ENCODE measurements at regions not wholly inside any gene's neighbourhood (a gene's known extent, or its start where the extent isn't known, plus 50 kb on each side); places are given as distances from the start of the nearest gene placed in this dataset.
"Not testable (repeated sequence)": the region's sequence is repeated elsewhere in the genome, so short reads cannot be mapped to it uniquely, and the experiment has no call there.

- Histone ChIP-seq H3K4me3 (ENCODE audit: low read length) (no peak overlapping the region), H3K36me3 (ENCODE audit: control insufficient read depth, insufficient read depth, low read length) (no peaks in the 10 kb centered on the region), H3K27ac (ENCODE audit: low read depth, low read length) (no peak overlapping the region), H3K9ac (ENCODE audit: low read length) (no peak overlapping the region), H3K4me1 (ENCODE audit: control insufficient read depth, insufficient read depth, low read length) (no peaks in the 10 kb centered on the region), H3K27me3 (ENCODE audit: control insufficient read depth, insufficient read depth, low read length) (peaks cover 2% of the 10 kb centered on the region)
Measured at GRCh38 chr15:26017665-26018064, 154.5 kb upstream of the ATP10A start.

DNA sequence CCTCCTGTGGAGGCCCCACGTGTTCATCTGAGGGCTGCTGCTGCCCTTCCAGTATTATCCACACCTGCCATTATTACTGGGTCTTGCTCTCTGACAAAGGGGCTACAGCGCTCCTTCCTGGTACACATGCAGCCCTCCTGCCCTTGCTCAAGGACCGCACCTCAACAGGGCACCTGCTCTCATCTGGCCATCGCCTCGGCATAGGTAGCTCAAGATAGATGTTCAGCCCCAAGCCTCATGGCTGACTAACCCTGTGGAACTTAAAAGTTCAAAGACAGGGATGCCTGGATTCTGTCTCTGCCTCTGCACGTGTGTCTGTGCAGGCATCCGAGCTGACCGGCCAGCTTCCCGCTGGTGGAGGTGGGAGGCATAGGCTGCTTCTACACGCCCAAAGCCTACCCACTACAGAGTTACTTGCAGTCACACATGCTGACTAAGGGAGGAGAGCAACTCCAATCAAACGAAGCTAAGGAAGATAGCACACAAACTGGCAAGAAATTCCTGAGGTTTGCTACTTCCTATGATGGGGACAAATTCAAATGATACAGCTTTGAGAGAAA is 152.5 kb upstream of the ATP10A start:
- Histone ChIP-seq H3K36me3 (ENCODE audit: control insufficient read depth, insufficient read depth, low read length) (no peaks in the 10 kb centered on the region), H3K4me3 (ENCODE audit: low read length) (no peak overlapping the region), H3K9ac (ENCODE audit: low read length) (no peak overlapping the region), H3K27ac (ENCODE audit: low read depth, low read length) (no peak overlapping the region), H3K27me3 (ENCODE audit: control insufficient read depth, insufficient read depth, low read length) (peaks cover under 1% of the 10 kb centered on the region), H3K4me1 (ENCODE audit: control insufficient read depth, insufficient read depth, low read length) (no peaks in the 10 kb centered on the region)

DNA sequence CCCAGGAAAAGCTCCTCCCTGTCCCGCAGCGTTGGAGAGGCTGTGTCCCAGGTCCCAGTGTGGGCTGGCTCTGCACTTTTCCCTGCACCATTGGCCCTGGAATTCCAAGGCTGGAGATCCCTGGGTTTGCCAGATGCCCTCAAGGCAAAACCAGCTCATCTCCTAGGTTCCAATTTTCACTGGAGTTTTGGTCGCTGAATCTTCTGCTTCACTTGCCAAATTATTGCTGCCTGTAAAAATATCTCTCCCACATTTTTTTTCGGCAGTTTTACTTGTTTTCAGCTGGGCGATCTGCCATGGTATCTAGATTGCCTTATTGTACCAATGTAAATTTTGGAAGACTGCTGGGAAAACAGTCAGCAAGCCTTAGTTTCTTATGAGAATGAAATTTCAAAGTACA is 150.9 kb upstream of the ATP10A start:
- no peak overlapping the region for H3K9ac ChIP-seq (ENCODE audit: low read length)
- H3K36me3 ChIP-seq (ENCODE audit: control insufficient read depth, insufficient read depth, low read length) = no peaks in the 10 kb centered on the region
- H3K4me1 ChIP-seq (ENCODE audit: control insufficient read depth, insufficient read depth, low read length) = no peaks in the 10 kb centered on the region
- H3K4me3 ChIP-seq (ENCODE audit: low read length) = no peak overlapping the region
- H3K27me3 ChIP-seq (ENCODE audit: control insufficient read depth, insufficient read depth, low read length) = no peaks in the 10 kb centered on the region
- H3K27ac ChIP-seq (ENCODE audit: low read depth, low read length) = no peak overlapping the region

DNA sequence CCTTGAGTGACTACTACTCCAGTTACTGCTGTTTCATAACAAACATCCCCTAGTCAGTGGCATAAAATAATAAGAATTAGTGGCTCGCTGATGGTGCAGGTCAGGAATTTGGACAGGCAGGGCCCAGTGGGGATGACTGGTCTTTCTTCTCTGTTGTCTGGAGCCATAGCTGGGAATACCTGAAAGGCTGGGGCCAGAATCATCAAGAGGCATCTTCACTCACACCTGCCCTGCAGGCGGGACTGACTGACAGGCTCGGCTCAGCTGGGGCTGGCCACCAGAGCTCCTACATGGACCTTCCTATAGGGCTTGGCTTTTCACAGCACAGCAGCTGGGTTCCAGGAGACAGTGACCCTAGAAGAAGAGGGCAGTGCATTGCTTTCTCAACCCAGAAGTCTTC is 148.8 kb upstream of the ATP10A start:
- H3K27me3 ChIP-seq (ENCODE audit: control insufficient read depth, insufficient read depth, low read length) = no peaks in the 10 kb centered on the region
- H3K4me1 ChIP-seq (ENCODE audit: control insufficient read depth, insufficient read depth, low read length) = no peaks in the 10 kb centered on the region
- H3K9ac ChIP-seq (ENCODE audit: low read length) = no peak overlapping the region
- H3K4me3 ChIP-seq (ENCODE audit: low read length) = no peak overlapping the region
- H3K36me3 ChIP-seq (ENCODE audit: control insufficient read depth, insufficient read depth, low read length) = no peaks in the 10 kb centered on the region
- H3K27ac ChIP-seq (ENCODE audit: low read depth, low read length) = no peak overlapping the region

GRCh38 chr15:26007151-26007550 is 144.0 kb upstream of the ATP10A start:
- Histone ChIP-seq H3K4me3 (ENCODE audit: low read length) (no peak overlapping the region), H3K27ac (ENCODE audit: low read depth, low read length) (no peak overlapping the region), H3K36me3 (ENCODE audit: control insufficient read depth, insufficient read depth, low read length) (no peaks in the 10 kb centered on the region), H3K27me3 (ENCODE audit: control insufficient read depth, insufficient read depth, low read length) (no peaks in the 10 kb centered on the region), H3K9ac (ENCODE audit: low read length) (no peak overlapping the region), H3K4me1 (ENCODE audit: control insufficient read depth, insufficient read depth, low read length) (no peaks in the 10 kb centered on the region)

DNA sequence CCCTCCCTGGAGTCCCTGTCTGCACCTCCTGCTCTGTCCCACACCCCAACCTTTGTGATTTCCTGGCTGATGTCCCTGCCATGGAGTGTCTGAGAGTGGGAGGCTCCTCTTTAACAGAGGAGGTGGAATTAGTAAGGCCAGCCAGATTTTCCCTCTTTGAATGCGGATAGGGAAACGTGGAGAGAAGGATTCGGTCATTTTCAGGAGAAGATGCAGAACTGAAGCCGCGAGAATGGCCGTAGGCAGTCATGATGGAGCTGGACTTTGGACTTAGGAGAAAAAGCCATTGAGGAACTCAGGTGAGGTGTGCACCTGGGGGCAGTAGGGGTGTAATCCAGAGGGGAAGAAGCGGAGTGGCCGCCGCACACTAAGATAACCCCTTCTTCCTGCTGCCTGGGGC is 138.1 kb upstream of the ATP10A start:
- no peak overlapping the region for H3K4me3 ChIP-seq (ENCODE audit: low read length)
- H3K9ac ChIP-seq (ENCODE audit: low read length) = no peak overlapping the region
- H3K4me1 ChIP-seq (ENCODE audit: control insufficient read depth, insufficient read depth, low read length) = no peaks in the 10 kb centered on the region
- H3K27me3 ChIP-seq (ENCODE audit: control insufficient read depth, insufficient read depth, low read length) = no peaks in the 10 kb centered on the region
- H3K27ac ChIP-seq (ENCODE audit: low read depth, low read length) = no peak overlapping the region
- H3K36me3 ChIP-seq (ENCODE audit: control insufficient read depth, insufficient read depth, low read length) = no peaks in the 10 kb centered on the region

DNA sequence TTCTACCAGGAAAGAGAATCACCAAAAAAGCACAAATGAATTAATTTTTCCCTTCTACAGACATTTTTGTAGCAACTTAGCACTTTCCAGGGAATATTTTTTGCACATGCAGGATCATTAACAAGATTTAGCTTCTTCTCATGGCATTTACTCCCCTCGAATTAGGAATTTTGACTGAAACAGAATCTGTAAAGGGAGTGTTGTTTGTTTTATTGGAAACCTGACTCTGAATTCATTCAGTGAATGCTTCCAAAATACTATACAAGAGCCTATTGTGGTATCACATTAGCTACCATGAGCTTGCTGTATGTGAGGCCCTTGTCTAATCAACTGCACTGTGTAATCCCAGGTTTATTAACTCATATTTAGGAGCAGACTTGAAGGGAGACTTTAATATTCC is 130.4 kb upstream of the ATP10A start:
- Histone ChIP-seq H3K27ac (ENCODE audit: low read depth, low read length) (no peak overlapping the region), H3K9ac (ENCODE audit: low read length) (no peak overlapping the region), H3K36me3 (ENCODE audit: control insufficient read depth, insufficient read depth, low read length) (no peaks in the 10 kb centered on the region), H3K27me3 (ENCODE audit: control insufficient read depth, insufficient read depth, low read length) (no peaks in the 10 kb centered on the region), H3K4me1 (ENCODE audit: control insufficient read depth, insufficient read depth, low read length) (no peaks in the 10 kb centered on the region), H3K4me3 (ENCODE audit: low read length) (no peak overlapping the region)

DNA sequence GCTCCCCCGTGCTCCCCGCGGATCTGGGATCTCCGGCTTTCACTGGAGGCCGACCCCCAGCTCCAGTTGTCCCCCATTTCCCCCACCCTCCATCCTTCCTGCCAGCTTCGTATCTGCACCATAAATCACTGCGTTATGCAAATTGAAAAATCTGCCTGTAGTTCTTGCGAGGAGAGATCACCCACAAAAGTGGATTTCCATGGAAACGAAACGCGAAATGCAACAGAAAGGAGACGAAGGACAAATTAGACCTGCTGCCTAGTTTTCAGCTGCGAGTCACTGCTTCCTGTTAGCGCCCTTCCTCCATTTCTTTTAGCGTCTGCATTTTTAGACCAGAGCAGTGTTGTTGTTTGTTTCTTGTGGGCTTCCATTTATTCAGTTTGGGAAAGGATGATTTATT is 127.1 kb upstream of the ATP10A start:
- Histone ChIP-seq H3K9ac (ENCODE audit: low read length) (no peak overlapping the region), H3K27ac (ENCODE audit: low read depth, low read length) (no peak overlapping the region), H3K4me3 (ENCODE audit: low read length) (no peak overlapping the region)

GRCh38 chr15:25989327-25989726 is 126.2 kb upstream of the ATP10A start:
- Histone ChIP-seq H3K27ac (ENCODE audit: low read depth, low read length) (no peak overlapping the region), H3K36me3 (ENCODE audit: control insufficient read depth, insufficient read depth, low read length) (no peaks in the 10 kb centered on the region), H3K27me3 (ENCODE audit: control insufficient read depth, insufficient read depth, low read length) (no peaks in the 10 kb centered on the region), H3K9ac (ENCODE audit: low read length) (no peak overlapping the region), H3K4me1 (ENCODE audit: control insufficient read depth, insufficient read depth, low read length) (no peaks in the 10 kb centered on the region), H3K4me3 (ENCODE audit: low read length) (no peak overlapping the region)

More for the DNA sequence above, 127.1 kb upstream of the ATP10A start:
- H3K4me1 ChIP-seq (ENCODE audit: control insufficient read depth, insufficient read depth, low read length) = no peaks in the 10 kb centered on the region
- H3K27me3 ChIP-seq (ENCODE audit: control insufficient read depth, insufficient read depth, low read length) = no peaks in the 10 kb centered on the region
- H3K36me3 ChIP-seq (ENCODE audit: control insufficient read depth, insufficient read depth, low read length) = no peaks in the 10 kb centered on the region

- not testable (repeated sequence) for H3K4me1 ChIP-seq (ENCODE audit: control insufficient read depth, insufficient read depth, low read length); H3K27ac ChIP-seq (ENCODE audit: low read depth, low read length); H3K9ac ChIP-seq (ENCODE audit: low read length); H3K27me3 ChIP-seq (ENCODE audit: control insufficient read depth, insufficient read depth, low read length); H3K4me3 ChIP-seq (ENCODE audit: low read length); H3K36me3 ChIP-seq (ENCODE audit: control insufficient read depth, insufficient read depth, low read length)
Measured at GRCh38 chr15:25988716-25989115, 125.6 kb upstream of the ATP10A start.

- Histone ChIP-seq H3K27me3 (ENCODE audit: control insufficient read depth, insufficient read depth, low read length) (no peaks in the 10 kb centered on the region), H3K9ac (ENCODE audit: low read length) (no peak overlapping the region), H3K36me3 (ENCODE audit: control insufficient read depth, insufficient read depth, low read length) (no peaks in the 10 kb centered on the region), H3K27ac (ENCODE audit: low read depth, low read length) (no peak overlapping the region), H3K4me3 (ENCODE audit: low read length) (no peak overlapping the region), H3K4me1 (ENCODE audit: control insufficient read depth, insufficient read depth, low read length) (no peaks in the 10 kb centered on the region)
Measured at GRCh38 chr15:25987638-25988037, 124.5 kb upstream of the ATP10A start.

- no peaks in the 10 kb centered on the region for H3K4me1 ChIP-seq (ENCODE audit: control insufficient read depth, insufficient read depth, low read length)
- no peak overlapping the region for H3K4me3 ChIP-seq (ENCODE audit: low read length)
- no peaks in the 10 kb centered on the region for H3K27me3 ChIP-seq (ENCODE audit: control insufficient read depth, insufficient read depth, low read length)
- H3K9ac ChIP-seq (ENCODE audit: low read length) = no peak overlapping the region
- H3K36me3 ChIP-seq (ENCODE audit: control insufficient read depth, insufficient read depth, low read length) = no peaks in the 10 kb centered on the region
- H3K27ac ChIP-seq (ENCODE audit: low read depth, low read length) = no peak overlapping the region
Measured at GRCh38 chr15:25985165-25985564, 122.0 kb upstream of the ATP10A start.

- Histone ChIP-seq H3K27ac (ENCODE audit: low read depth, low read length) (no peak overlapping the region), H3K36me3 (ENCODE audit: control insufficient read depth, insufficient read depth, low read length) (no peaks in the 10 kb centered on the region), H3K4me3 (ENCODE audit: low read length) (no peak overlapping the region), H3K9ac (ENCODE audit: low read length) (no peak overlapping the region), H3K27me3 (ENCODE audit: control insufficient read depth, insufficient read depth, low read length) (no peaks in the 10 kb centered on the region), H3K4me1 (ENCODE audit: control insufficient read depth, insufficient read depth, low read length) (no peaks in the 10 kb centered on the region)
Measured at GRCh38 chr15:25982736-25983135, 119.6 kb upstream of the ATP10A start.

Data from rectal smooth muscle tissue (tissue), 1 donor.